ENCODE measurements at regions not wholly inside any gene's neighbourhood (a gene's known extent, or its start where the extent isn't known, plus 50 kb on each side); places are given as distances from the start of the nearest gene placed in this dataset.

- TF ChIP-seq POLR2A (IDR thresholded peaks at IDR 0.05) (no peak), CTCF (IDR thresholded peaks at IDR 0.05) (no peak)
These were observed 149.8 kb upstream of the GBE1 start for GRCh38 chr3:81911221-81911620.
